ENCODE measurements at regions not wholly inside any gene's neighbourhood (a gene's known extent, or its start where the extent isn't known, plus 50 kb on each side); places are given as distances from the start of the nearest gene placed in this dataset.

GRCh38 chr2:240248721-240249422 lies 108.4 kb upstream of the OTOS start:
- 79 to 82% methylated on average over 14 of the region's 14 CpGs for WGBS, 2 experiments
- no peaks in the 10 kb centered on the region for H3K36me3 ChIP-seq (ENCODE audit: control insufficient read depth, insufficient read depth, low read length)
- H3K9me3 ChIP-seq (ENCODE audit: control insufficient read depth, low read length), result no peaks in the 10 kb centered on the region
- H3K27me3 ChIP-seq (ENCODE audit: control insufficient read depth, insufficient read depth, low read length, poor library complexity, severe bottlenecking), result no peaks in the 10 kb centered on the region
- H3K27ac ChIP-seq (ENCODE audit: insufficient read depth, low read depth, low read length, poor library complexity, severe bottlenecking), result no peak overlapping the region
- H3K4me1 ChIP-seq (ENCODE audit: control insufficient read depth, insufficient read depth, low read length), result peaks cover 29% of the 10 kb centered on the region
- H3K4me3 ChIP-seq (ENCODE audit: insufficient read depth, low read depth, low read length), result no peak overlapping the region

DNA sequence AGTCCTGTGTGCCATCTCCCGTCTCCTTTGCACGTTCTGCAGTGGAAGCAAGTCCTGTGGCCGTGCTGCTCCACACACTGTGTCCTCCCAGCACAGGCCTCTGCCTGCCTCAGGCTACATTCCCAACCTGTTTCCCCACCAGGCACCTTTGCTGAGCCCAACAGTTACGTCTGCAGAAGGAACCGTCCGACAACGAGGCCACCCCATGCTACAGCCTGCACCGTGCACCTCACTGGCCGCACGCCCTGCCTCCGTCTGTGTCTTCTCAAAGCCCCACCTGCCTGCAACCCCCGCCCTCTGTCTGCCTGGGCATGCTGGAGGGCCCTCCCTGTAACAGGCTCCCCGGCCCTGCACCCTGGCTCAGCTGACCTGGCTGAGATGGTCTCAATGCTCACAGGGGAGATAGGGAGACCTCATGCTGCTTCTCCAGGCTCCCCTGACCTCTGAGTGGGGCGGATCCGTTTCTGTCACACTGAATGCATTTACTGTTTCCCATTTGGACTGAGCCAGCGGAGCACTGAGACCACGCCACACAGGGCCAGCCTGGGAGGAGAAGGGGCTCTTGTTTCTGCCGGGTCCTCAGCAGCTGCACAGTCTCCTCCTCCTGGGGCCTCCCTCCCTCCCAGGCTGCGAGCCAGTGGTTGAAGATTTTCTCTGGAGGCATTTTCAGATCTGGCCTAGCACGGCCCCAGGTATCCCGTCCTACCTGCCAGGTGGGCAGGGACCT lies 109.1 kb upstream of the OTOS start:
- H3K4me1 ChIP-seq (ENCODE audit: control insufficient read depth, insufficient read depth, low read length), result peaks cover 29% of the 10 kb centered on the region
- no peak overlapping the region for H3K4me3 ChIP-seq (ENCODE audit: insufficient read depth, low read depth, low read length)
- H3K27ac ChIP-seq (ENCODE audit: insufficient read depth, low read depth, low read length, poor library complexity, severe bottlenecking), result no peak overlapping the region
- no peaks in the 10 kb centered on the region for H3K36me3 ChIP-seq (ENCODE audit: control insufficient read depth, insufficient read depth, low read length)
- H3K27me3 ChIP-seq (ENCODE audit: control insufficient read depth, insufficient read depth, low read length, poor library complexity, severe bottlenecking), result no peaks in the 10 kb centered on the region
- no peaks in the 10 kb centered on the region for H3K9me3 ChIP-seq (ENCODE audit: control insufficient read depth, low read length)
- WGBS, 2 experiments, result 89 to 91% methylated on average over 21 of the region's 21 CpGs

GRCh38 chr2:240250150-240250984 lies 109.9 kb upstream of the OTOS start:
- H3K4me3 ChIP-seq (ENCODE audit: insufficient read depth, low read depth, low read length), result no peak overlapping the region
- no peaks in the 10 kb centered on the region for H3K27me3 ChIP-seq (ENCODE audit: control insufficient read depth, insufficient read depth, low read length, poor library complexity, severe bottlenecking)
- H3K9me3 ChIP-seq (ENCODE audit: control insufficient read depth, low read length), result no peaks in the 10 kb centered on the region
- no peaks in the 10 kb centered on the region for H3K36me3 ChIP-seq (ENCODE audit: control insufficient read depth, insufficient read depth, low read length)
- H3K4me1 ChIP-seq (ENCODE audit: control insufficient read depth, insufficient read depth, low read length), result peaks cover 29% of the 10 kb centered on the region
- H3K27ac ChIP-seq (ENCODE audit: insufficient read depth, low read depth, low read length, poor library complexity, severe bottlenecking), result no peak overlapping the region
- WGBS, 2 experiments, result 92 to 93% methylated on average over 14 of the region's 14 CpGs

- H3K36me3 ChIP-seq (ENCODE audit: control insufficient read depth, insufficient read depth, low read length), result no peaks in the 10 kb centered on the region
- WGBS, 2 experiments, result 68 to 73% methylated on average over 32 of the region's 32 CpGs
- H3K27ac ChIP-seq (ENCODE audit: insufficient read depth, low read depth, low read length, poor library complexity, severe bottlenecking), result peak overlapping the region; percentile 61
- no peak overlapping the region for H3K4me3 ChIP-seq (ENCODE audit: insufficient read depth, low read depth, low read length)
- H3K27me3 ChIP-seq (ENCODE audit: control insufficient read depth, insufficient read depth, low read length, poor library complexity, severe bottlenecking), result no peaks in the 10 kb centered on the region
- no peaks in the 10 kb centered on the region for H3K9me3 ChIP-seq (ENCODE audit: control insufficient read depth, low read length)
- peaks cover 34% of the 10 kb centered on the region for H3K4me1 ChIP-seq (ENCODE audit: control insufficient read depth, insufficient read depth, low read length)
These were observed 110.8 kb upstream of the OTOS start for GRCh38 chr2:240250985-240251847.

DNA sequence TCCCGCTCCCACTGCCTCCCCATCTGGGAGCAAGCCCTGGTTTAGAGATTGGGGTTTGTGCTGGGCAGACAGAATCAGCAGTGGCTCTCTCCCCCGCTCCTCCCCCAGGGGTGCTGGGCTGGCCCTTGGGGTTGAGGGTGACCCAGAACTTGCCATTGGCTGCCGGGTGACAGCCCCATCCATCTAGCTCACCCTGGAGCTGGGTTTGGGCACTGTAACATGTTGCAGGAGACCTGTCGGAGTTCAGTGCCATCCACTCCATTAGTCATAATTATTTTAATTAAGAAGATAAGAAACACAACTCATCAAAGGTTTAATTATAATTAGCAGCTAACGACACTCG lies 111.4 kb upstream of the OTOS start:
- no peaks in the 10 kb centered on the region for H3K27me3 ChIP-seq (ENCODE audit: control insufficient read depth, insufficient read depth, low read length, poor library complexity, severe bottlenecking)
- peaks cover 34% of the 10 kb centered on the region for H3K4me1 ChIP-seq (ENCODE audit: control insufficient read depth, insufficient read depth, low read length)
- no peaks in the 10 kb centered on the region for H3K36me3 ChIP-seq (ENCODE audit: control insufficient read depth, insufficient read depth, low read length)
- no peak overlapping the region for H3K4me3 ChIP-seq (ENCODE audit: insufficient read depth, low read depth, low read length)
- 92 to 94% methylated on average over 6 of the region's 6 CpGs for whole genome bisulfite sequencing, 2 experiments
- no peak overlapping the region for H3K27ac ChIP-seq (ENCODE audit: insufficient read depth, low read depth, low read length, poor library complexity, severe bottlenecking)
- H3K9me3 ChIP-seq (ENCODE audit: control insufficient read depth, low read length), result no peaks in the 10 kb centered on the region

GRCh38 chr2:240252191-240252871 lies 111.9 kb upstream of the OTOS start:
- H3K27ac ChIP-seq (ENCODE audit: insufficient read depth, low read depth, low read length, poor library complexity, severe bottlenecking), result no peak overlapping the region
- 90 to 91% methylated on average over 20 of the region's 20 CpGs for WGBS, 2 experiments

DNA sequence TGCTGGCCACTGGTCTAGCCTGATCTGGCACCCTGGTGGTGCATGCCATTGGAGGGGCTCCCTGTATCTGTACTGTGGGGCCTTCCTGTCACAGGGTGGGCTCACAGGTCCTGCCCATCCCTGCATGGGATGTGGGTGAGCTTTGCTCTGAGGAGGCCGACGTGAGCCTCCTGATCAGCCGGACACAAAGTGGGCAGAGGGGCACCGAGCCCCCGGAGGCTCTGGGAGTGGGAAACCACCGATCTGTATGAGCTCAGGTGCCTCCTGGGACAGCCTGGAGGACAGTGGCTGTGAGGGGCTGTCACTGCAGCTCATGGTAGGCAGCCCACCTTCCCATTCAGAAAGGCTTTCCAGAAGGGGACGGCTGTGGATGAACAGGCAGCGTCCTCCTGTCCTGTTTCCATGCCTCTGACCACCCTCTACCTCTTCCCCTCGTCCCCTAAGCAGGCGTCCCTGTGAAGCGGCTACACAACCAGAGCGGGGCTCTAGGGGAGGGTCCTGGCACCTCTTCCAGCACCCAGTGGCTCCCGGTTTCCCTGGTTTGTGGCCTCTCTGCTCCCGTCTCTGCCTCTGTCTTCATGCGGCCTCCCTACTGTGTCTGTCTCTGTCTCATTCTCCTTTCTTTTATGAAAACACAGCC lies 112.5 kb upstream of the OTOS start:
- peaks cover 31% of the 10 kb centered on the region for H3K4me1 ChIP-seq (ENCODE audit: control insufficient read depth, insufficient read depth, low read length)
- H3K27me3 ChIP-seq (ENCODE audit: control insufficient read depth, insufficient read depth, low read length, poor library complexity, severe bottlenecking), result no peaks in the 10 kb centered on the region
- no peak overlapping the region for H3K27ac ChIP-seq (ENCODE audit: insufficient read depth, low read depth, low read length, poor library complexity, severe bottlenecking)
- WGBS, 2 experiments, result 90 to 91% methylated on average over 15 of the region's 15 CpGs
- H3K36me3 ChIP-seq (ENCODE audit: control insufficient read depth, insufficient read depth, low read length), result no peaks in the 10 kb centered on the region
- H3K9me3 ChIP-seq (ENCODE audit: control insufficient read depth, low read length), result no peaks in the 10 kb centered on the region
- H3K4me3 ChIP-seq (ENCODE audit: insufficient read depth, low read depth, low read length), result no peak overlapping the region

More at GRCh38 chr2:240252191-240252871, 111.9 kb upstream of the OTOS start:
- Histone ChIP-seq H3K27me3 (ENCODE audit: control insufficient read depth, insufficient read depth, low read length, poor library complexity, severe bottlenecking) (no peaks in the 10 kb centered on the region), H3K4me3 (ENCODE audit: insufficient read depth, low read depth, low read length) (no peak overlapping the region), H3K4me1 (ENCODE audit: control insufficient read depth, insufficient read depth, low read length) (peaks cover 34% of the 10 kb centered on the region), H3K9me3 (ENCODE audit: control insufficient read depth, low read length) (no peaks in the 10 kb centered on the region), H3K36me3 (ENCODE audit: control insufficient read depth, insufficient read depth, low read length) (no peaks in the 10 kb centered on the region)

GRCh38 chr2:240253583-240254145 lies 113.2 kb upstream of the OTOS start:
- WGBS, 2 experiments, result 74 to 75% methylated on average over 10 of the region's 10 CpGs
- Histone ChIP-seq H3K9me3 (ENCODE audit: control insufficient read depth, low read length) (no peaks in the 10 kb centered on the region), H3K27me3 (ENCODE audit: control insufficient read depth, insufficient read depth, low read length, poor library complexity, severe bottlenecking) (no peaks in the 10 kb centered on the region), H3K4me3 (ENCODE audit: insufficient read depth, low read depth, low read length) (no peak overlapping the region), H3K27ac (ENCODE audit: insufficient read depth, low read depth, low read length, poor library complexity, severe bottlenecking) (no peak overlapping the region), H3K4me1 (ENCODE audit: control insufficient read depth, insufficient read depth, low read length) (peaks cover 31% of the 10 kb centered on the region), H3K36me3 (ENCODE audit: control insufficient read depth, insufficient read depth, low read length) (no peaks in the 10 kb centered on the region)
